WERI-Rb-1 (cell line): ENCODE measurements at regions not wholly inside any gene's neighbourhood (a gene's known extent, or its start where the extent isn't known, plus 50 kb on each side); places are given as distances from the start of the nearest gene placed in this dataset.

Source experiments
- DNase-seq: peaks from one replicate; pipeline ENCODE4 v3.0.0-alpha.2; 2020
- H3K27ac ChIP-seq: fragments of 250-450 bp; sonication (Bioruptor Pico); 2 replicates; pipeline ENCODE4 v1.5.1; 2020; ENCODE audit warnings: mild to moderate bottlenecking, moderate library complexity
- H3K27me3 ChIP-seq: fragments of 250-450 bp; sonication (Bioruptor Pico); 2 replicates; pipeline ENCODE4 v1.5.1; 2021; ENCODE audit warnings: mild to moderate bottlenecking, low read depth, moderate library complexity; ENCODE audit not compliant: insufficient read depth, severe bottlenecking
- H3K36me3 ChIP-seq: fragments of 250-450 bp; sonication (Bioruptor Pico); 2 replicates; pipeline ENCODE4 v1.5.1; 2020; ENCODE audit warnings: mild to moderate bottlenecking, moderate library complexity
- H3K4me3 ChIP-seq: 2 replicates; pipeline ENCODE4 v1.5.1; 2011; ENCODE audit warnings: low read depth, mild to moderate bottlenecking, control low read depth, low read length
- H3K9me3 ChIP-seq: fragments of 250-450 bp; sonication (Bioruptor Pico); 2 replicates; pipeline ENCODE4 v1.5.1; 2021; ENCODE audit warnings: mild to moderate bottlenecking, moderate library complexity; ENCODE audit not compliant: severe bottlenecking
- TF ChIP-seq, protein P1 (sequence below): IDR thresholded peaks from 2 replicates; pipeline ENCODE4 v1.5.1; 2011; ENCODE audit warnings: low read depth, mild to moderate bottlenecking, control low read depth, inconsistent platforms, low read length

DNA sequence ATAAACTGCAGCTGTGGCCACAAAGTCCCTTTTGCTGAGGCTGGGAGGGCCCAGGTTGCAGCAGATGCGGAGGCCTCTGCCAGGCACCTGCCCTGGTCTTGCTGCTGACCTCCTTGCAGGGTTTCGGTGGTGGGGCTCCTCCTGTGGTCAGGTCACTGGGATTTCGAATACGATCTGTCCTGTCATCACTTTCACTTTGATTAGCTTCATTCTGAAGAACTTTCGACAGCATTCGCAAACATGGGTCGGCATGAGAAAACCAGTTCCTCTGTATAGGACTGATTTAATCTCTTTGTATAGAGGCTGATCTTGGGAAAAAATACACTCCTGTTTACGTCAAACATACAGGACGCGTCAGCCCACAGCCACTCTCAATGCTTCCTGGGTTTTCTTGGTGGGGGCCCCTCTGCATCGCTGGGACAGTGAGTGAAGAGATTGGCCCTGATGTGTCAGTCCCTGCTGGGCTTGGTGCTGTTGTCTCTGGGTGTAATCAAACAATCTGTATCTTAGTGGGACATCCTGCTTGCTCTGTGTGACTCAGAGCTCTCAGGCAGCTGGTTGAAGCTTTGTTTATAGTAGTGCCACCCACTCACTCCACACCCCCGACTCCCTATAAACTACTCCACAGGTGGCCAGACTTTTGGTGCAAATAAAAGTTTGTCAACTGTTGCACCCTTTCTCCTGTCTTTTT, 209.4 kb upstream of the CXCR4 start:
- Histone ChIP-seq H3K4me3 (no peak overlapping the region), H3K36me3 (no peaks in the 10 kb centered on the region), H3K9me3 (no peaks in the 10 kb centered on the region), H3K27ac (no peak overlapping the region), H3K27me3 (no peaks in the 10 kb centered on the region)
- TF ChIP-seq, protein P1, sequence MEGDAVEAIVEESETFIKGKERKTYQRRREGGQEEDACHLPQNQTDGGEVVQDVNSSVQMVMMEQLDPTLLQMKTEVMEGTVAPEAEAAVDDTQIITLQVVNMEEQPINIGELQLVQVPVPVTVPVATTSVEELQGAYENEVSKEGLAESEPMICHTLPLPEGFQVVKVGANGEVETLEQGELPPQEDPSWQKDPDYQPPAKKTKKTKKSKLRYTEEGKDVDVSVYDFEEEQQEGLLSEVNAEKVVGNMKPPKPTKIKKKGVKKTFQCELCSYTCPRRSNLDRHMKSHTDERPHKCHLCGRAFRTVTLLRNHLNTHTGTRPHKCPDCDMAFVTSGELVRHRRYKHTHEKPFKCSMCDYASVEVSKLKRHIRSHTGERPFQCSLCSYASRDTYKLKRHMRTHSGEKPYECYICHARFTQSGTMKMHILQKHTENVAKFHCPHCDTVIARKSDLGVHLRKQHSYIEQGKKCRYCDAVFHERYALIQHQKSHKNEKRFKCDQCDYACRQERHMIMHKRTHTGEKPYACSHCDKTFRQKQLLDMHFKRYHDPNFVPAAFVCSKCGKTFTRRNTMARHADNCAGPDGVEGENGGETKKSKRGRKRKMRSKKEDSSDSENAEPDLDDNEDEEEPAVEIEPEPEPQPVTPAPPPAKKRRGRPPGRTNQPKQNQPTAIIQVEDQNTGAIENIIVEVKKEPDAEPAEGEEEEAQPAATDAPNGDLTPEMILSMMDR: no peak
- no peak for DNase-seq

DNA sequence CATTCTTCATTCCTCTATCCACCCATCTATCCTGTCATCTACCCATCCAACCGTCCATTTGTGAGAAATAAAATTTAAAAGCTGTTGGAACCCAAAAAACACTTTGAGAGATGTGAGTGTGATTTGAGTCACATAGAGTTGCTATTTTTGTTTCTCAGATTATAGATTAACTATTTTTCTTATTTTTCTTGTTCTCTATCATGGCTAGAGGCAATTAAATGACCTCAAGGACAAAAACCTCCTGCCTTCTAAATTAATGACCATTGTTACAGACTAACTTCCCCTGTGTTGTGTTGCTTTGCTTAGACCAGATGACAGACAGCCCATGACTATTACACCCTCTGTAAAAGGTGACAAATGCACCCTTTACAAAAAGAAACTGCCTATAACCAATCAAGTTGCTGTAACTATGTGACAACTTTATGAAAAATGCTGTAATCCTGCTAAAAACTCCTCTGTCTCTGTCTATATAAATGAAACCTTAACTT, 207.9 kb upstream of the CXCR4 start:
- TF ChIP-seq, protein P1: no peak
- H3K36me3 ChIP-seq: no peaks in the 10 kb centered on the region
- H3K27ac ChIP-seq: no peak overlapping the region
- no peak overlapping the region for H3K4me3 ChIP-seq
- DNase-seq: no peak
- no peaks in the 10 kb centered on the region for H3K9me3 ChIP-seq
- no peaks in the 10 kb centered on the region for H3K27me3 ChIP-seq

DNA sequence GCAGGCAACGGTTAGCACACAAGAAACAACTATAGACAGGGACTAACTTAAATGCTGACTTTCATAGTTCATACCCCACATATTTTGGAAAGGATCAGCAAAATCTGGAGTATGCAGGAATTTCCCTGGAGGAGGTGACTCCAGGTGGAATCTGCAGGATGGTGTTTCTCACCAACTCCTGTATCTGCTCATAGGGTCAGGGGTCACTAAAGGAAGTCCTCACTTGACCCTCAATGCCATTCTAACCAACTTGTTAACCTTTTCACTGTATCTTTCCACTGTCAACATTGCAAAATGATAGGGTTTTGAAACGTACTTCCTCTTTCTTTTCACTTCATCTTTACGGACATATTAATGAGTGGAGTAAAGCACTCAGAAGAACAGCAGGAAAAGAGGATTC, 207.0 kb upstream of the CXCR4 start:
- H3K4me3 ChIP-seq: no peak overlapping the region
- DNase-seq: no peak
- H3K27me3 ChIP-seq: no peaks in the 10 kb centered on the region
- H3K9me3 ChIP-seq: no peaks in the 10 kb centered on the region
- no peak overlapping the region for H3K27ac ChIP-seq
- H3K36me3 ChIP-seq: no peaks in the 10 kb centered on the region
- TF ChIP-seq, protein P1: no peak

DNA sequence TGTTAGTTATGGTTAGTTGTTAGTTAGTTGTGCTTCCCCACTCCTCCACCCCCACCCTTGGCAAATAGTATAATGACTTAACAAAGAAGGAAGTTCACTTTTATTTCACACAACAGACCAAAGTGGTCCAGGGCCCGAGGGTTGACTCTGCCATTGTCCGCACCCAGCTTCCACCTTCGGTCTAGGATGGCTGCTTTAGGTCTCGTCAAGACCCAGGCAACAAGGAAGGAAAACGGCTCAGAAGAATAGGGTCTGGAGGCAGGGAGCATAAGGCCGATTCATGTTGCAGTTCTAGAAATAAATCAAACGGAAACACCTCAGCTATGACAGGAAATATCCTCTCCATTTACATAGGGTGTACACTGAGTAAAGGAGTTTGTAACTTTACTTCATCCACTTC, 206.0 kb upstream of the CXCR4 start:
- Histone ChIP-seq H3K27me3 (no peaks in the 10 kb centered on the region), H3K36me3 (no peaks in the 10 kb centered on the region), H3K4me3 (no peak overlapping the region), H3K9me3 (no peaks in the 10 kb centered on the region), H3K27ac (no peak overlapping the region)
- TF ChIP-seq, protein P1: no peak
- no peak for DNase-seq

DNA sequence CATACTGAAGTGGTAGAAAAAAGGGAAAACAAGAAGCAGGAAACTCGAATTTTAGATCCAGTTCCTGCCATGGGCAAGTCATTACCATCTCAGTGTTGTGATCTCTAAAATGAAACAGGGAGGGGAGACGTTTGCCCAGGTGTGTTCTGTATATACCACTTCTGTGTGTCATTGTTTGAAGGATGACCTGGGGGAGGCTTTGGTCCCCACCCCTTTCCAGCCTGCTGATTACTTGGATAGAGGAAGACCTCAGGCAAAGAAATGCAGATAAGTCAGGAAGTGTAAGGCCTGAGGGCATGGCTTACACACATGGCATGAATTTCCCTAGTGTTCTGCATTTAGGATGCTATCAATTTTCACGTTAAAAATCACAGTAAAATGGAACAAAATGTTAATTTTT, 205.2 kb upstream of the CXCR4 start:
- TF ChIP-seq, protein P1: no peak
- Histone ChIP-seq H3K36me3 (no peaks in the 10 kb centered on the region), H3K4me3 (no peak overlapping the region), H3K27me3 (no peaks in the 10 kb centered on the region), H3K9me3 (no peaks in the 10 kb centered on the region), H3K27ac (no peak overlapping the region)
- no peak for DNase-seq

DNA sequence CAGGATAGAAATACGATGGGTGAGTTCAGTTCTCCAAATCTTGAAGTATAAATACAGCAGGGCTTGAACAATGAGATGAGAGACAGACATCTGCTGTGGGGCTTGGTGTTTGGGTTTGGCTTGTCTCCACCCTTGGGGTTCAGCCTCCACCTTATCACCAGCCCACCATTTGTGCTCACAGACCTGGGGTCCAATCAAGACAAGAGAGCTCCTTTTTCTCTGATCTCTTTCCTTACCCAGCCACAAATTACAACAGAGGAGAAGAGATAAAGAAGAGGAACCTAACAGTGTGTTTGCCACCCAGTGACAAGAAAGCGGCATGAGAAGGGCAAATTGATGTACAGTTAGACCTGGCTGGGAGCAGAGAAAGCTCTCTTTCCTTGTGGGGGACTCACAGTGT, 204.5 kb upstream of the CXCR4 start:
- Histone ChIP-seq H3K9me3 (no peaks in the 10 kb centered on the region), H3K4me3 (no peak overlapping the region), H3K36me3 (no peaks in the 10 kb centered on the region), H3K27me3 (no peaks in the 10 kb centered on the region), H3K27ac (no peak overlapping the region)
- DNase-seq: no peak
- TF ChIP-seq, protein P1: no peak
